ENCODE measurements at regions not wholly inside any gene's neighbourhood (a gene's known extent, or its start where the extent isn't known, plus 50 kb on each side); places are given as distances from the start of the nearest gene placed in this dataset.

DNA sequence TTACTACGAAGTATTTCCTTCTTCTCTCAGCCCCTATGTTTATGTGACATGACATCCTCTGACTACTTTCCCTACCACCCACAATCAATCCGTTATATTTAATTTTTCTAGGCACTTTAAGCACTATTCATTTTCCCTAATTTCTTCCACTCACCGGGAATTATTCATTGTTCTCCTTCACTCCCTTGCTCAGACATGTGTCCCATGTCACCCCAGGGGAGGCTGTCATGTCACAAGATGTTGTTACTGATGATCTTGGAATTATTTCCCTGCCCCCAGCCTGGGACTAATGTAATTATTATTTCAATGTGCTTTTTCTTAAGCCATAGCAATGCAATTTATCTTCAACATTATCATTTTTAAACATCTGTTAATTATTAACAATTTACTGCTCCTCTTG lies 317.2 kb downstream of the PHF14 start (continued):
- TF ChIP-seq ETS1 (IDR thresholded peaks at IDR 0.05) (no peak), POLR2AphosphoS5 (IDR thresholded peaks at IDR 0.05; ENCODE audit: low read depth) (no peak)

GRCh38 chr7:11294218-11294617 lies 320.5 kb downstream of the PHF14 start:
- H4K20me1 ChIP-seq (replicated peaks; ENCODE audit: insufficient read depth), result no peaks in the 10 kb centered on the region
- TF ChIP-seq STAT1 (IDR thresholded peaks at IDR 0.05; ENCODE audit: unreplicated experiment) (no peak), NANOG (IDR thresholded peaks at IDR 0.05; ENCODE audit: borderline replicate concordance) (no peak), JUNB (IDR thresholded peaks at IDR 0.05; ENCODE audit: unreplicated experiment) (no peak), ZNF462 (CRISPR knock-in tag; IDR thresholded peaks at IDR 0.05) (no peak), ZNF331 (CRISPR knock-in tag; IDR thresholded peaks at IDR 0.05; ENCODE audit: low read depth) (no peak), EZH2phosphoT487 (IDR thresholded peaks at IDR 0.05; ENCODE audit: unreplicated experiment) (no peak), EZH2 (IDR thresholded peaks at IDR 0.05; ENCODE audit: low read depth, unreplicated experiment) (no peak), POLR2AphosphoS5 (IDR thresholded peaks at IDR 0.05; ENCODE audit: low read depth) (no peak), ETS1 (IDR thresholded peaks at IDR 0.05) (no peak)
- TF ChIP-seq, protein P1, sequence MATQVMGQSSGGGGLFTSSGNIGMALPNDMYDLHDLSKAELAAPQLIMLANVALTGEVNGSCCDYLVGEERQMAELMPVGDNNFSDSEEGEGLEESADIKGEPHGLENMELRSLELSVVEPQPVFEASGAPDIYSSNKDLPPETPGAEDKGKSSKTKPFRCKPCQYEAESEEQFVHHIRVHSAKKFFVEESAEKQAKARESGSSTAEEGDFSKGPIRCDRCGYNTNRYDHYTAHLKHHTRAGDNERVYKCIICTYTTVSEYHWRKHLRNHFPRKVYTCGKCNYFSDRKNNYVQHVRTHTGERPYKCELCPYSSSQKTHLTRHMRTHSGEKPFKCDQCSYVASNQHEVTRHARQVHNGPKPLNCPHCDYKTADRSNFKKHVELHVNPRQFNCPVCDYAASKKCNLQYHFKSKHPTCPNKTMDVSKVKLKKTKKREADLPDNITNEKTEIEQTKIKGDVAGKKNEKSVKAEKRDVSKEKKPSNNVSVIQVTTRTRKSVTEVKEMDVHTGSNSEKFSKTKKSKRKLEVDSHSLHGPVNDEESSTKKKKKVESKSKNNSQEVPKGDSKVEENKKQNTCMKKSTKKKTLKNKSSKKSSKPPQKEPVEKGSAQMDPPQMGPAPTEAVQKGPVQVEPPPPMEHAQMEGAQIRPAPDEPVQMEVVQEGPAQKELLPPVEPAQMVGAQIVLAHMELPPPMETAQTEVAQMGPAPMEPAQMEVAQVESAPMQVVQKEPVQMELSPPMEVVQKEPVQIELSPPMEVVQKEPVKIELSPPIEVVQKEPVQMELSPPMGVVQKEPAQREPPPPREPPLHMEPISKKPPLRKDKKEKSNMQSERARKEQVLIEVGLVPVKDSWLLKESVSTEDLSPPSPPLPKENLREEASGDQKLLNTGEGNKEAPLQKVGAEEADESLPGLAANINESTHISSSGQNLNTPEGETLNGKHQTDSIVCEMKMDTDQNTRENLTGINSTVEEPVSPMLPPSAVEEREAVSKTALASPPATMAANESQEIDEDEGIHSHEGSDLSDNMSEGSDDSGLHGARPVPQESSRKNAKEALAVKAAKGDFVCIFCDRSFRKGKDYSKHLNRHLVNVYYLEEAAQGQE (IDR thresholded peaks at IDR 0.05; ENCODE audit: unreplicated experiment), result no peak
- TF ChIP-seq, protein P2, sequence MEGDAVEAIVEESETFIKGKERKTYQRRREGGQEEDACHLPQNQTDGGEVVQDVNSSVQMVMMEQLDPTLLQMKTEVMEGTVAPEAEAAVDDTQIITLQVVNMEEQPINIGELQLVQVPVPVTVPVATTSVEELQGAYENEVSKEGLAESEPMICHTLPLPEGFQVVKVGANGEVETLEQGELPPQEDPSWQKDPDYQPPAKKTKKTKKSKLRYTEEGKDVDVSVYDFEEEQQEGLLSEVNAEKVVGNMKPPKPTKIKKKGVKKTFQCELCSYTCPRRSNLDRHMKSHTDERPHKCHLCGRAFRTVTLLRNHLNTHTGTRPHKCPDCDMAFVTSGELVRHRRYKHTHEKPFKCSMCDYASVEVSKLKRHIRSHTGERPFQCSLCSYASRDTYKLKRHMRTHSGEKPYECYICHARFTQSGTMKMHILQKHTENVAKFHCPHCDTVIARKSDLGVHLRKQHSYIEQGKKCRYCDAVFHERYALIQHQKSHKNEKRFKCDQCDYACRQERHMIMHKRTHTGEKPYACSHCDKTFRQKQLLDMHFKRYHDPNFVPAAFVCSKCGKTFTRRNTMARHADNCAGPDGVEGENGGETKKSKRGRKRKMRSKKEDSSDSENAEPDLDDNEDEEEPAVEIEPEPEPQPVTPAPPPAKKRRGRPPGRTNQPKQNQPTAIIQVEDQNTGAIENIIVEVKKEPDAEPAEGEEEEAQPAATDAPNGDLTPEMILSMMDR (conservative IDR thresholded peaks at IDR 0.05; ENCODE audit: low read depth in 2 of 2), result no peak
- H3K4me1 Mint-ChIP-seq, result peaks cover 16% of the 10 kb centered on the region
- no peaks in the 10 kb centered on the region for H3K27me3 Mint-ChIP-seq (ENCODE audit: insufficient read depth, low read depth, poor library complexity)
- no peaks in the 10 kb centered on the region for H3K9me2 ChIP-seq (ENCODE audit: insufficient read depth)
- H3K4me3 Mint-ChIP-seq, result no peak overlapping the region
- H3K36me3 ChIP-seq (ENCODE audit: insufficient read depth), result no peaks in the 10 kb centered on the region
- H3K36me3 Mint-ChIP-seq (ENCODE audit: low read depth), result no peaks in the 10 kb centered on the region
- peak; percentile 12 for DNase-seq (ENCODE audit: low spot score)
- no peak overlapping the region for H3K4me3 ChIP-seq
- no peak overlapping the region for H3K4me2 ChIP-seq
- H3F3A ChIP-seq (replicated peaks; ENCODE audit: low read depth), result no peaks in the 10 kb centered on the region
- no peak for ATAC-seq
- no peak overlapping the region for H3K27ac ChIP-seq (ENCODE audit: low read depth)
- peaks cover 9% of the 10 kb centered on the region for H3K4me1 ChIP-seq (ENCODE audit: insufficient read depth)
- H2AFZ ChIP-seq, result 0 out of 2 replicates have a peak overlapping the region, but pooled peaks have one; percentile 35
- H3K79me2 ChIP-seq (replicated peaks; ENCODE audit: insufficient read depth), result no peaks in the 10 kb centered on the region
- H3K27me3 ChIP-seq (ENCODE audit: insufficient read depth), result no peaks in the 10 kb centered on the region
- no peaks in the 10 kb centered on the region for H3K9me3 Mint-ChIP-seq
- no peak overlapping the region for H3K27ac Mint-ChIP-seq

Measured in GM23338 (cell line).